ENCODE measurements at regions not wholly inside any gene's neighbourhood (a gene's known extent, or its start where the extent isn't known, plus 50 kb on each side); places are given as distances from the start of the nearest gene placed in this dataset.

DNA sequence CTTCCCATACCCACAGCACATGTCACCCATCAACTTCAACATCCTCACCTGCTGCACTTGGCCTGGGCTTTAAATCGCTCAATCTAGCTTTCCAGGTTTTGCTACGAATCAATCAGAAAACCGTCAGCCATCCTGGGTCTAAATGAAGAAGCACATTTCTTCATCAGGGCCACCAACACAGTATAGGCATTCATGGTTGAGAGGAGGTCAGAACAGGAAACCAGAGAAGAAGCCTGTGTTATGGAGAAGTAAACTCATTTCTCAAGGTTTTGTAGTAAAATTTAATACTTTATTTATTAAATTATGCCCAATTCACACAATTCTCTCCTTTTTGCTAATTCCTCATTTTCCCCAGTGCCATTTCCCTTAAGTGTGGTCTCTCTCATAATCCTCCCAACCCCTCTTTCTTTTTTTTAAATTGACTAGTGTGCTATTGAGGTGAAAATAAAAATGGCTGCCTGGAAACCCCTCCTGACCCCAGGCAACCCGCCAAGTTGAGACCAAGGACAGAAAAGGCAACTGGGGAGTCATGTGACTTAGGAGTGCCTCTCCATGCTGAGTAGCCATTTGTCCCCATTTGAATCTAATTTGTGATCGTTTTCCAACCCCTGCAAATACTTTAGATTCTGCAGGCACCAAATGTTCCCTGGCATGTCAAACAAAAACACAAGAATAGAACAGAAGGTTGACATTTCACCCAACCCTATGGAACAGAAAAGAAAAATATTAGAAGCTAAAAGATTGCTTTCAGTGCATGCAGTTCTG lies 181.1 kb upstream of the NAMPT start:
- Histone ChIP-seq H3K9me3 (no peaks in the 10 kb centered on the region), H3K4me1 (no peaks in the 10 kb centered on the region), H3K27me3 (no peaks in the 10 kb centered on the region), H3K36me3 (no peaks in the 10 kb centered on the region), H3K4me3 (ENCODE audit: low read depth, low read length) (no peak overlapping the region)
- TF ChIP-seq, protein P1, sequence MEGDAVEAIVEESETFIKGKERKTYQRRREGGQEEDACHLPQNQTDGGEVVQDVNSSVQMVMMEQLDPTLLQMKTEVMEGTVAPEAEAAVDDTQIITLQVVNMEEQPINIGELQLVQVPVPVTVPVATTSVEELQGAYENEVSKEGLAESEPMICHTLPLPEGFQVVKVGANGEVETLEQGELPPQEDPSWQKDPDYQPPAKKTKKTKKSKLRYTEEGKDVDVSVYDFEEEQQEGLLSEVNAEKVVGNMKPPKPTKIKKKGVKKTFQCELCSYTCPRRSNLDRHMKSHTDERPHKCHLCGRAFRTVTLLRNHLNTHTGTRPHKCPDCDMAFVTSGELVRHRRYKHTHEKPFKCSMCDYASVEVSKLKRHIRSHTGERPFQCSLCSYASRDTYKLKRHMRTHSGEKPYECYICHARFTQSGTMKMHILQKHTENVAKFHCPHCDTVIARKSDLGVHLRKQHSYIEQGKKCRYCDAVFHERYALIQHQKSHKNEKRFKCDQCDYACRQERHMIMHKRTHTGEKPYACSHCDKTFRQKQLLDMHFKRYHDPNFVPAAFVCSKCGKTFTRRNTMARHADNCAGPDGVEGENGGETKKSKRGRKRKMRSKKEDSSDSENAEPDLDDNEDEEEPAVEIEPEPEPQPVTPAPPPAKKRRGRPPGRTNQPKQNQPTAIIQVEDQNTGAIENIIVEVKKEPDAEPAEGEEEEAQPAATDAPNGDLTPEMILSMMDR (IDR thresholded peaks at IDR 0.05; ENCODE audit: low read depth, low read length) = no peak
- DNase-seq = no peak

DNA sequence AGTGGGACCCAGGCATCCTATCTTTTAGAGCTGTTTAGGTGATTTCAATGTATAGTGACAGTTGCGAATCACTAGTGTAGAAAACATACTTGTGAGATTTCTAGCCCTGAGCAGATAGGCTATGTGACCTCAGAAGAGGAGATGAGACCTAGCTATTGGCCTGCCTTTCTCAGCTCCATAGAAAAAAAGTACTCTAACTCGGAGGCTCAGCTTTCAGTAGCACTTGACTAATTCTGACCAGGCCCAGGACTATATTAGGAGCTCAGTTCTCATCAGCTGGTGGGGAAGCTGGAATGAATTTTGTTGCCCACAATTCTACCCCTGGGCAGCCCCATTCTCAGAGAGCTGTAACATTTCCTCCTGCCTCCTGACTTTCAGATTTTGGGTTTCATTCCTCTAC lies 179.9 kb upstream of the NAMPT start:
- no peaks in the 10 kb centered on the region for H3K9me3 ChIP-seq
- no peaks in the 10 kb centered on the region for H3K4me1 ChIP-seq
- no peak overlapping the region for H3K4me3 ChIP-seq (ENCODE audit: low read depth, low read length)
- no peak for DNase-seq
- H3K27me3 ChIP-seq = no peaks in the 10 kb centered on the region
- H3K36me3 ChIP-seq = no peaks in the 10 kb centered on the region
- TF ChIP-seq, protein P1 (IDR thresholded peaks at IDR 0.05; ENCODE audit: low read depth, low read length) = no peak

DNA sequence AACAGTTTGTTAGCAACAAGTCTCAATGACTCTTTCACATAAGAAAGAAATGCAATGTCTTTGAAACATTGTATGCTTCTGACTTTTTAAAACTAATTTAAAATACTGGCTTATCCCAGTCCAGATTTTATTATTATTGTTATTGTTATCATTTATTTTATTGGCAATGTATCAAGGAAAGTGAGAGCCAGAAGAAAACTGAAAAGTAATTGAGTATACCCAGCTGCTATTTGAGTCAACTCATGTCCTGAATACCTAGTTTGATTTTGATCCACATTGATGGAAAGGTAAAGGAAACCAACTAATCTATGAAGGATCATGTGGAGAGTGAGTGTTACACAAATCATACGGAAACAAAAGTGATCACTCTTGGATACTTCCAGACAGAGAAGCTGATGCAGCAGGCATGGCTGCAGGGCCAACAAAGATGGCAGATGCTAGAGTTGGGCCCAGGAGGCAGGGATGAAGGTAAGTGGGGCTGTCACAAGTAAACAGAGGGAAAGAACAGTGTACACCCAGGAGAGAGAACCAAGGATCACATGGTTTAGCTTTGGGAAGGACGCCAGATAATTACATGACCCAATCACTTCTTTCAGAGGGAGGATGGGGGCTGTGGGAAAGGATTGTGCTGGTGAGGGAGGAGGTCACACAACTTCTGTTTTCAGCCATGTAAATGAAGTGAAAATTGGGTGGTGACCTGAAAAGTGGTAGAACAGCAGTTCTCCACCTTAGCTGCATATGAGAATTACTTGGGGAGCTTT lies 179.2 kb upstream of the NAMPT start:
- Histone ChIP-seq H3K4me3 (ENCODE audit: low read depth, low read length) (no peak overlapping the region), H3K36me3 (no peaks in the 10 kb centered on the region), H3K27me3 (no peaks in the 10 kb centered on the region), H3K9me3 (no peaks in the 10 kb centered on the region), H3K4me1 (no peaks in the 10 kb centered on the region)
- TF ChIP-seq, protein P1 (IDR thresholded peaks at IDR 0.05; ENCODE audit: low read depth, low read length) = no peak
- no peak for DNase-seq

DNA sequence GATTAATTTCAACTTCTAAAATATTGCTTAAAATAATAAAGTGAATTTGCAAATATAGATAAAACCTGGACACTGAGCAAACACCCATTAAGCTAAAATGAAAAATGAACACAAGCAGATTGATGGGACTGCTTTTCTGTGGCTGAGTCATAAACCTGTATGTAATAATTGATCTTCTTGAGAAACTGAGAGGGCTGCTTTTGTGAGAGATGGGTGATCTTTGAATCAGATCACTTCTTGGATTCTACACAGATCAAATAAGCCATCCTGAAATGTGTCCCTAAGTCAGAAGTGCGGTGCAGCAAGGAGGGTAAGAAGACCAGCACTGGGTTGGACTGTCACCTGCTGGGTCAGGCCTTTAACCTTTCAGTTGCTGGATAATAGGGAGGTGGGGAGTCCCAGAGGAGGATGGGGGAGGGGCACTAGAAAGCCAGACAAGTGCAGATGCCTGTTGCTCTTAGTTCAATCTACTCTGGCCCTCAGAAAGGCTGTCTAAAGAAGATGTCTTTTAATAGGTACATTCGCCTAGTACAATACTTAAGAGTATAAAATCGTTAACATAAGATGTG lies 178.2 kb upstream of the NAMPT start:
- no peaks in the 10 kb centered on the region for H3K36me3 ChIP-seq
- TF ChIP-seq, protein P1 (IDR thresholded peaks at IDR 0.05; ENCODE audit: low read depth, low read length) = no peak
- H3K4me3 ChIP-seq (ENCODE audit: low read depth, low read length) = no peak overlapping the region
- no peaks in the 10 kb centered on the region for H3K27me3 ChIP-seq
- no peaks in the 10 kb centered on the region for H3K9me3 ChIP-seq
- no peaks in the 10 kb centered on the region for H3K4me1 ChIP-seq
- no peak for DNase-seq

DNA sequence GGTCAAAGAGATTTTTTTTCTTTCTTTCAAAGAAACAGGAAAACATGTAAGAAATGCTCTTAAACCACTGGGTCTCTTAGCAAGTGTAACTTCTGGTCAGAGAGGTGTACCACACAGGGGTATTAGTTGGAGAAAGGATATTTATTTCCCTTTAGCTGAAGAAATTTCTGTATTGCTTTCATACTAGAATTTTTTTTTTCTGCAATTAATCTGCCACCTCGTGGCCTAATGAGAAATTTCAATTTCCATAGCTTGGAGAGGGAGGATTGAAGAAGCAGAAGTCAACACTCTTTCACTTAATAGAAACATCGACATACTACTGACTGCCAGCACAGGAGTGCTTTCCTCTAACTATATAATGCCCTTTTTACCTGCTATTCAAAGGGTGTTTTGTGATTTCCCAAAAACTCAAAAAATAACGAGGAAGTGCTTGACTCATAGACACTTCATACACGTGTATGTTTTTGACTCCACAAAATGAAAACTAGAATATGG lies 177.6 kb upstream of the NAMPT start:
- H3K4me1 ChIP-seq = no peaks in the 10 kb centered on the region
- DNase-seq = no peak
- H3K27me3 ChIP-seq = no peaks in the 10 kb centered on the region
- TF ChIP-seq, protein P1 (IDR thresholded peaks at IDR 0.05; ENCODE audit: low read depth, low read length) = peak; percentile 51
- no peaks in the 10 kb centered on the region for H3K36me3 ChIP-seq
- no peak overlapping the region for H3K4me3 ChIP-seq (ENCODE audit: low read depth, low read length)
- no peaks in the 10 kb centered on the region for H3K9me3 ChIP-seq
